Tibial nerve (tissue), 4 donors: ENCODE measurements at regions not wholly inside any gene's neighbourhood (a gene's known extent, or its start where the extent isn't known, plus 50 kb on each side); places are given as distances from the start of the nearest gene placed in this dataset.

Experiments used
- DNase-seq, 2 donors: peaks; one replicate each; pipeline ENCODE4 v3.0.0-alpha.2; 2019; ENCODE audit warnings: low spot score in 2 of 2
- H3K27ac ChIP-seq, 4 donors: fragments of 200-600 bp; sonication (generic) in 3 of 4; one replicate each; pipeline ENCODE4 v1.5.1; 2017 to 2019; ENCODE audit warnings: mild to moderate bottlenecking in 1 of 4
- H3K27me3 ChIP-seq, 2 donors: fragments of 200-600 bp; sonication (generic) in 1 of 2; one replicate each; pipeline versions ENCODE4 v1.5.1 to v1.6.0; 2017 to 2019
- H3K36me3 ChIP-seq, 3 donors: fragments of 200-600 bp; sonication (generic); one replicate each; pipeline ENCODE4 v1.5.1; 2018 to 2019
- H3K4me1 ChIP-seq, 4 donors: fragments of 200-600 bp; sonication (generic) in 3 of 4; one replicate each; pipeline ENCODE4 v1.5.1; 2017 to 2019
- H3K4me3 ChIP-seq, 4 donors: fragments of 200-600 bp; sonication (generic) in 3 of 4; one replicate each; pipeline ENCODE4 v1.5.1; 2017 to 2019; ENCODE audit warnings: mild to moderate bottlenecking in 1 of 4, moderate library complexity in 1 of 4
- H3K9me3 ChIP-seq, 4 donors: fragments of 200-600 bp; sonication (generic) in 3 of 4; one replicate each; pipeline ENCODE4 v1.5.1; 2017 to 2019
- CTCF ChIP-seq, 5 experiments: fragments of 200-600 bp in 3 of 5; fragments of 450-650 bp in 2 of 5; sonication (generic) in 3 of 5; IDR thresholded peaks; one replicate each; pipeline ENCODE4 v1.5.1; 2016 to 2019; ENCODE audit warnings: antibody characterized with exemption in 5 of 5, mild to moderate bottlenecking in 3 of 5, moderate library complexity in 2 of 5
- EP300 ChIP-seq, 2 donors: sonication (generic); formaldehyde crosslinking; IDR thresholded peaks; one replicate each; pipeline ENCODE4 v1.6.1; 2017; ENCODE audit warnings: antibody characterized with exemption in 2 of 2, mild to moderate bottlenecking in 1 of 2
- POLR2A ChIP-seq, 2 donors: fragments of 450-650 bp; IDR thresholded peaks; one replicate each; pipeline ENCODE4 v1.6.1; 2017; ENCODE audit warnings: antibody characterized with exemption in 2 of 2, mild to moderate bottlenecking in 2 of 2, moderate library complexity in 2 of 2
- WGBS, 2 donors: methylation state at CpG; one replicate each; pipeline ENCODE4 v1.1.5; 2018; 5-methylcytosine and 5-hydroxymethylcytosine counted together

- TF ChIP-seq CTCF (IDR thresholded peaks at IDR 0.05) (no peak), POLR2A (IDR thresholded peaks at IDR 0.05) (no peak), EP300 (IDR thresholded peaks at IDR 0.05) (no peak)
- Histone ChIP-seq H3K27me3 (no peaks in the 10 kb centered on the region), H3K4me1 (no peaks in the 10 kb centered on the region), H3K27ac (no peak overlapping the region), H3K4me3 (no peak overlapping the region), H3K36me3 (no peaks in the 10 kb centered on the region), H3K9me3 (peaks cover 0 to 5% (median 0%) of the 10 kb centered on the region in 4 donors)
- WGBS, 2 donors, result 73 to 74% methylated on average over 2 of the region's 2 CpGs
- DNase-seq, result no peak
Measured at GRCh38 chr2:21480162-21480561, 356.4 kb downstream of the TDRD15 start.

- no peak overlapping the region for H3K27ac ChIP-seq
- 83 to 84% methylated on average over 8 of the region's 8 CpGs for WGBS, 2 donors
- DNase-seq, result no peak
- no peaks in the 10 kb centered on the region for H3K4me1 ChIP-seq
- H3K36me3 ChIP-seq, result no peaks in the 10 kb centered on the region
- H3K27me3 ChIP-seq, result no peaks in the 10 kb centered on the region
- H3K9me3 ChIP-seq, result peaks cover 0 to 2% (median 0%) of the 10 kb centered on the region in 4 donors
- TF ChIP-seq POLR2A (IDR thresholded peaks at IDR 0.05) (no peak), EP300 (IDR thresholded peaks at IDR 0.05) (no peak), CTCF (IDR thresholded peaks at IDR 0.05) (no peak)
- H3K4me3 ChIP-seq, result no peak overlapping the region
Measured at GRCh38 chr2:21484643-21485042, 360.9 kb downstream of the TDRD15 start.

- Histone ChIP-seq H3K4me1 (no peaks in the 10 kb centered on the region), H3K4me3 (no peak overlapping the region), H3K27ac (no peak overlapping the region), H3K36me3 (no peaks in the 10 kb centered on the region), H3K9me3 (peaks cover 0 to 2% (median 0%) of the 10 kb centered on the region in 4 donors), H3K27me3 (no peaks in the 10 kb centered on the region)
- TF ChIP-seq POLR2A (IDR thresholded peaks at IDR 0.05) (no peak), EP300 (IDR thresholded peaks at IDR 0.05) (no peak), CTCF (IDR thresholded peaks at IDR 0.05) (no peak)
- 63 to 85% methylated on average over 2 of the region's 2 CpGs for WGBS, 2 donors
- no peak for DNase-seq
Measured at GRCh38 chr2:21486445-21486844, 362.7 kb downstream of the TDRD15 start.

- H3K4me1 ChIP-seq, result no peaks in the 10 kb centered on the region
- H3K9me3 ChIP-seq, result peaks cover 0 to 2% (median 0%) of the 10 kb centered on the region in 4 donors
- H3K27ac ChIP-seq, result no peak overlapping the region
- DNase-seq, result no peak
- 87 to 90% methylated on average over 3 of the region's 3 CpGs for WGBS, 2 donors
- no peaks in the 10 kb centered on the region for H3K27me3 ChIP-seq
- TF ChIP-seq CTCF (IDR thresholded peaks at IDR 0.05) (no peak), POLR2A (IDR thresholded peaks at IDR 0.05) (no peak), EP300 (IDR thresholded peaks at IDR 0.05) (no peak)
- no peaks in the 10 kb centered on the region for H3K36me3 ChIP-seq
- H3K4me3 ChIP-seq, result no peak overlapping the region
Measured at GRCh38 chr2:21489080-21489479, 365.3 kb downstream of the TDRD15 start.

- TF ChIP-seq EP300 (IDR thresholded peaks at IDR 0.05) (no peak), POLR2A (IDR thresholded peaks at IDR 0.05) (no peak), CTCF (IDR thresholded peaks at IDR 0.05) (no peak)
- no peak for DNase-seq
- Histone ChIP-seq H3K4me3 (no peak overlapping the region), H3K36me3 (no peaks in the 10 kb centered on the region), H3K9me3 (no peaks in the 10 kb centered on the region), H3K4me1 (no peaks in the 10 kb centered on the region), H3K27me3 (no peaks in the 10 kb centered on the region), H3K27ac (no peak overlapping the region)
- 23 to 31% methylated on average over 4 of the region's 4 CpGs for WGBS, 2 donors
Measured at GRCh38 chr2:21498016-21498415, 374.2 kb downstream of the TDRD15 start.
